HUES48 (cell line): ENCODE measurements at regions not wholly inside any gene's neighbourhood (a gene's known extent, or its start where the extent isn't known, plus 50 kb on each side); places are given as distances from the start of the nearest gene placed in this dataset.

Experiments used
- H3K27ac ChIP-seq: one replicate; pipeline ENCODE4 v1.7.0; 2013; ENCODE audit warnings: low read depth, low read length, inconsistent platforms
- H3K27me3 ChIP-seq: 2 replicates; pipeline ENCODE4 v1.6.1; 2013; ENCODE audit warnings: mild to moderate bottlenecking, low read length; ENCODE audit not compliant: control insufficient read depth, insufficient read depth
- H3K36me3 ChIP-seq: 2 replicates; pipeline ENCODE4 v1.6.1; 2013; ENCODE audit warnings: low read length; ENCODE audit not compliant: control insufficient read depth, insufficient read depth
- H3K4me1 ChIP-seq: 2 replicates; pipeline ENCODE4 v1.6.1; 2013; ENCODE audit warnings: mild to moderate bottlenecking, low read length; ENCODE audit not compliant: control insufficient read depth, insufficient read depth
- H3K4me3 ChIP-seq: 2 replicates; pipeline ENCODE4 v1.5.1; 2013; ENCODE audit warnings: mild to moderate bottlenecking, low read depth, low read length
- H3K9ac ChIP-seq: 2 replicates; pipeline ENCODE4 v1.6.1; 2013; ENCODE audit warnings: mild to moderate bottlenecking, low read depth, low read length, moderate library complexity
- H3K9me3 ChIP-seq: 2 replicates; pipeline ENCODE4 v1.6.1; 2013; ENCODE audit warnings: low read length; ENCODE audit not compliant: control insufficient read depth, insufficient read depth

DNA sequence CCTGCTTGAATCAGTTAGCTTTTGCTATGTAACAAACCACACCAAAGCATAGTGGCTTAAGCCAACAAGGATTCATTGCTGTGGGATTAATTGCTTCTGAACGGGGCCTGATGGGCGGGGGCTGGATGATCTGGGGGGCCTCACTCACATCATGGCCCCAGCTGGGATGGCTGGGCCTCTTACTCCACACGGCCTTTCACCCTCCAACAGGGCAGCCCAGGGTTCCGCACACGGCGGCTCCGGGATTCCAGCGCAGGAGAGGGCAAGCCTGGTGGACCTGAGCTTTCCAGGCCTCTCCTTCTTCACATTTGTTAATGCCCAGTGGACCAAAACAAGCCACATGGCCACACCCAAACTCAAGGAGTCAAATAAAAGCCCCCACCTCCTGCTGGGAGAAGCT lies 86.3 kb upstream of the PHLPP1 start:
- H3K27ac ChIP-seq, result no peak overlapping the region

GRCh38 chr18:62631173-62631572 lies 84.2 kb upstream of the PHLPP1 start:
- no peaks in the 10 kb centered on the region for H3K9me3 ChIP-seq
- no peaks in the 10 kb centered on the region for H3K36me3 ChIP-seq
- no peak overlapping the region for H3K9ac ChIP-seq
- H3K4me3 ChIP-seq, result no peak overlapping the region
- H3K27me3 ChIP-seq, result no peaks in the 10 kb centered on the region
- H3K27ac ChIP-seq, result no peak overlapping the region
- H3K4me1 ChIP-seq, result peaks cover 8% of the 10 kb centered on the region

More for the DNA sequence above, 86.3 kb upstream of the PHLPP1 start:
- Histone ChIP-seq H3K9me3 (no peaks in the 10 kb centered on the region), H3K4me1 (no peaks in the 10 kb centered on the region), H3K9ac (no peak overlapping the region), H3K36me3 (no peaks in the 10 kb centered on the region), H3K4me3 (no peak overlapping the region), H3K27me3 (no peaks in the 10 kb centered on the region)

DNA sequence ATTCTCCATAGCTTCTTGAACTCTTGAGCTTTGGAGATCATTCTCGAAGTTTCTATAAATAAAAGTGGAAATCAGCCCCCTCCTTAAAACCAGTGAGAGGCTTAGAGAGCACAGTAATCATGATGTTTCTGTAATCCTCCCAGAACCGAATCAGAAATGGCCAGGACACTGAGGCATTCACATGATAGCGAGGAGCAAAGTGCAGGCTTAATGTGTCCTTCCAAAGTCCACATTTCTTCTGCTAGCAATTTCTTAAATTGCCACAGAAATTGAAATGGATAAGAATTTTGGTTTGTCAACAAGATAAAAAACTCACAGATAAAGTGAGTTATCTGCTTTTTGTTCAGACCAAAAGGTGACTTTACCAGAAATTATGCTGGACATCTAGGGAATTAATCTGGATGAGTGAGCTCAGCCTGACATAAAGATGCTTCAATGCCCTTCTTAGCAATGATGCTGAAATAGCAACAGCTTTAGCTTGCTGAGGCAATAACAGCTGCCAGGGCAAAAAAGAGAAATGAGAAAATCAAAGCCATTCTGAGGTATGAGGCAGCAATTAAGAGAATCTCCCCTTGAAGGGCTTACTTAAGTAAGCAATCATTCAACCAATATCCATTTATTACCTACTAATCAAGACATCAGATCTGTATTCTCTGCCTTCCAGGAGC lies 82.4 kb upstream of the PHLPP1 start:
- no peak overlapping the region for H3K4me3 ChIP-seq

GRCh38 chr18:62634458-62634857 lies 80.9 kb upstream of the PHLPP1 start:
- peaks cover 8% of the 10 kb centered on the region for H3K4me1 ChIP-seq
- no peak overlapping the region for H3K4me3 ChIP-seq
- no peaks in the 10 kb centered on the region for H3K9me3 ChIP-seq
- no peaks in the 10 kb centered on the region for H3K36me3 ChIP-seq
- no peak overlapping the region for H3K27ac ChIP-seq
- no peak overlapping the region for H3K9ac ChIP-seq
- no peaks in the 10 kb centered on the region for H3K27me3 ChIP-seq

More for the DNA sequence above, 82.4 kb upstream of the PHLPP1 start:
- H3K9me3 ChIP-seq, result no peaks in the 10 kb centered on the region
- no peaks in the 10 kb centered on the region for H3K36me3 ChIP-seq
- H3K4me1 ChIP-seq, result peaks cover 8% of the 10 kb centered on the region
- no peak overlapping the region for H3K9ac ChIP-seq
- no peak overlapping the region for H3K27ac ChIP-seq
- H3K27me3 ChIP-seq, result no peaks in the 10 kb centered on the region

- no peak overlapping the region for H3K27ac ChIP-seq
- no peaks in the 10 kb centered on the region for H3K9me3 ChIP-seq
- peaks cover 8% of the 10 kb centered on the region for H3K4me1 ChIP-seq
- H3K36me3 ChIP-seq, result no peaks in the 10 kb centered on the region
- H3K27me3 ChIP-seq, result no peaks in the 10 kb centered on the region
- no peak overlapping the region for H3K4me3 ChIP-seq
- no peak overlapping the region for H3K9ac ChIP-seq
Measured at GRCh38 chr18:62634979-62635630, 80.2 kb upstream of the PHLPP1 start.

GRCh38 chr18:62637403-62637802 lies 77.9 kb upstream of the PHLPP1 start:
- Histone ChIP-seq H3K36me3 (no peaks in the 10 kb centered on the region), H3K9ac (no peak overlapping the region), H3K27ac (no peak overlapping the region), H3K4me1 (peaks cover 8% of the 10 kb centered on the region), H3K27me3 (no peaks in the 10 kb centered on the region), H3K4me3 (no peak overlapping the region), H3K9me3 (no peaks in the 10 kb centered on the region)

GRCh38 chr18:62637807-62638687 lies 77.3 kb upstream of the PHLPP1 start:
- no peaks in the 10 kb centered on the region for H3K27me3 ChIP-seq
- H3K36me3 ChIP-seq, result no peaks in the 10 kb centered on the region
- peaks cover 12% of the 10 kb centered on the region for H3K4me1 ChIP-seq
- no peak overlapping the region for H3K27ac ChIP-seq
- no peak overlapping the region for H3K4me3 ChIP-seq
- no peaks in the 10 kb centered on the region for H3K9me3 ChIP-seq
- no peak overlapping the region for H3K9ac ChIP-seq

DNA sequence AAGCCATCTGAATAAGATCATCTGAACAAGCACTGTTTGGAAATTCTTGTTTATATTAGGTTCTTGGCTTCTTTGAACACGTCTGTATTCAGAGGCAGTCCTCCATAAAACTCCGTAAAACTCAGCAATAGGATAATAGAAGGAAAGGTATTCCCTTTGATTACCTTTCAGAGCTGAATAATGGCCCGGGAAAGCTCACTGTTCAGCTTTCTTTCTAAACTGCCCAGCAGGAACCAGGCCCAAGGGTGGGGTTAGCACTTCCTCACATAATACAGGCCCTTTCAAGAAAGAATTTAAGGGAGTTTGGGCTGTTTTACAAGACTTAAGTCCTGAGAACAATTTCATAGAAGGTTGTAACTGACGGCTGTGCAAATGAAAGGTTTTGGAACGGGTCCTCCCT lies 72.2 kb upstream of the PHLPP1 start:
- Histone ChIP-seq H3K36me3 (no peaks in the 10 kb centered on the region), H3K27me3 (no peaks in the 10 kb centered on the region), H3K4me1 (0 out of 2 replicates have a peak, but pooled peaks cover 6% of the 10 kb centered on the region), H3K27ac (peak overlapping the region; percentile 14), H3K9me3 (no peaks in the 10 kb centered on the region), H3K4me3 (no peak overlapping the region), H3K9ac (no peak overlapping the region)

GRCh38 chr18:62644773-62645172 lies 70.6 kb upstream of the PHLPP1 start:
- no peaks in the 10 kb centered on the region for H3K27me3 ChIP-seq
- H3K4me1 ChIP-seq, result 0 out of 2 replicates have a peak, but pooled peaks cover 6% of the 10 kb centered on the region
- no peak overlapping the region for H3K27ac ChIP-seq
- H3K9ac ChIP-seq, result no peak overlapping the region
- H3K9me3 ChIP-seq, result no peaks in the 10 kb centered on the region
- H3K36me3 ChIP-seq, result no peaks in the 10 kb centered on the region
- H3K4me3 ChIP-seq, result no peak overlapping the region

DNA sequence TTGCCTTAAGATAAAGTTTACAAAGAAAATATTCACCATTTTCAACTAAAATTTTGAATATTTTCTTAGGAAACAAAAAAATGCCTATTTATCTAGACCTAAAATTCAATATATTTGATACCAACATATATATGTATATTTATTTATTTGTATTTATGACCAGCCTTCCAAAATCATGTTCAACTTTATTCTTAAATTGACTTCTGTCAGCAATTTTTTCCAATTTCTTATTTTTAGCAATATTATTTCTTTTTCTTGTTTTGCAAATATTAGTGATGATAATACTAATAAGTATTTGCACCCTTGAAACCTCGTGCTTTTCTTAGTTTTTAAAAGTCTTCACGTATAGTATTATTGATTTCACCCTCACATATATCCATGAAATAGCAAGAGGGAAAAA lies 68.2 kb upstream of the PHLPP1 start:
- H3K9ac ChIP-seq, result no peak overlapping the region
- no peaks in the 10 kb centered on the region for H3K27me3 ChIP-seq
- H3K27ac ChIP-seq, result no peak overlapping the region
- 0 out of 2 replicates have a peak, but pooled peaks cover 6% of the 10 kb centered on the region for H3K4me1 ChIP-seq
- no peak overlapping the region for H3K4me3 ChIP-seq
- no peaks in the 10 kb centered on the region for H3K36me3 ChIP-seq
- H3K9me3 ChIP-seq, result no peaks in the 10 kb centered on the region
